ENCODE measurements at regions not wholly inside any gene's neighbourhood (a gene's known extent, or its start where the extent isn't known, plus 50 kb on each side); places are given as distances from the start of the nearest gene placed in this dataset.

DNA sequence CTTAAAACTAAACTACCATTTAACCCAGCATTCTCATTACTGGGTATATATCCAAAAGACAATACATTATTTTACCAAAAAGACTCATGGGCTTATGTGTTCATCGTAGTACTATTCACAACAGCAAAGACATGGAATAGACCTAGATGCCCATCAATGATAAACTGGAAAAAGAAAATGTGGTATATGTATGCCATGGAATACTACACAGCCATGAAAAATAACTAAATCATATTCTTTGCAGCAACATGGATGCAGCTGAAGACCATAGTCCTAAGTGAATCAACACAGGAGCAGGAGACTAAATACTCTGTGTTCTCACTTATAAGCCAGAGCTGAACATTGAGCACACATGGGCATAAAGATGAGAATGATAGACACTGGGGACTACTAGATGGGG is 645.1 kb upstream of the B3GALT2 start:
- TF ChIP-seq, protein P1, sequence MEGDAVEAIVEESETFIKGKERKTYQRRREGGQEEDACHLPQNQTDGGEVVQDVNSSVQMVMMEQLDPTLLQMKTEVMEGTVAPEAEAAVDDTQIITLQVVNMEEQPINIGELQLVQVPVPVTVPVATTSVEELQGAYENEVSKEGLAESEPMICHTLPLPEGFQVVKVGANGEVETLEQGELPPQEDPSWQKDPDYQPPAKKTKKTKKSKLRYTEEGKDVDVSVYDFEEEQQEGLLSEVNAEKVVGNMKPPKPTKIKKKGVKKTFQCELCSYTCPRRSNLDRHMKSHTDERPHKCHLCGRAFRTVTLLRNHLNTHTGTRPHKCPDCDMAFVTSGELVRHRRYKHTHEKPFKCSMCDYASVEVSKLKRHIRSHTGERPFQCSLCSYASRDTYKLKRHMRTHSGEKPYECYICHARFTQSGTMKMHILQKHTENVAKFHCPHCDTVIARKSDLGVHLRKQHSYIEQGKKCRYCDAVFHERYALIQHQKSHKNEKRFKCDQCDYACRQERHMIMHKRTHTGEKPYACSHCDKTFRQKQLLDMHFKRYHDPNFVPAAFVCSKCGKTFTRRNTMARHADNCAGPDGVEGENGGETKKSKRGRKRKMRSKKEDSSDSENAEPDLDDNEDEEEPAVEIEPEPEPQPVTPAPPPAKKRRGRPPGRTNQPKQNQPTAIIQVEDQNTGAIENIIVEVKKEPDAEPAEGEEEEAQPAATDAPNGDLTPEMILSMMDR (IDR thresholded peaks at IDR 0.05): no peak
- TF ChIP-seq ZFX (IDR thresholded peaks at IDR 0.05; ENCODE audit: borderline replicate concordance): no peak

Measured in 22Rv1 (cell line).